Endodermal cell (in vitro differentiated cells): ENCODE measurements at regions not wholly inside any gene's neighbourhood (a gene's known extent, or its start where the extent isn't known, plus 50 kb on each side); places are given as distances from the start of the nearest gene placed in this dataset.

ENCODE experiments used
- DNase-seq: peaks from one replicate; pipeline ENCODE4 v3.0.0-alpha.2; 2017
- H3K27ac ChIP-seq: 2 replicates; pipeline ENCODE4 v1.5.1; 2013; ENCODE audit warnings: mild to moderate bottlenecking, low read depth, low read length, moderate library complexity
- H3K27me3 ChIP-seq: 2 replicates; pipeline ENCODE4 v1.6.1; 2013; ENCODE audit warnings: mild to moderate bottlenecking, low read length, moderate library complexity; ENCODE audit not compliant: insufficient read depth, control insufficient read depth, poor library complexity, severe bottlenecking
- H3K36me3 ChIP-seq: 2 replicates; pipeline ENCODE4 v1.7.0; 2013; ENCODE audit warnings: mild to moderate bottlenecking, low read length, moderate library complexity; ENCODE audit not compliant: control insufficient read depth, insufficient read depth
- H3K4me1 ChIP-seq: one replicate; pipeline ENCODE4 v1.7.0; 2013; ENCODE audit warnings: low read length; ENCODE audit not compliant: control insufficient read depth, insufficient read depth
- H3K4me3 ChIP-seq: 2 replicates; pipeline ENCODE4 v1.5.1; 2013; ENCODE audit warnings: mild to moderate bottlenecking, low read length, moderate library complexity
- H3K9ac ChIP-seq: 2 replicates; pipeline ENCODE4 v1.6.1; 2013; ENCODE audit warnings: mild to moderate bottlenecking, low read length, moderate library complexity; ENCODE audit not compliant: poor library complexity, severe bottlenecking; ENCODE audit errors: extremely low read depth
- H3K9me3 ChIP-seq: 2 replicates; pipeline ENCODE4 v1.6.1; 2013; ENCODE audit warnings: mild to moderate bottlenecking, low read length, moderate library complexity; ENCODE audit not compliant: control insufficient read depth
- H3K27ac Mint-ChIP-seq: 2 replicates; pipeline ENCODE4 v1.8.0; 2020; ENCODE audit warnings: mixed read lengths
- H3K27me3 Mint-ChIP-seq: 2 replicates; pipeline ENCODE4 v1.8.0; 2021; ENCODE audit warnings: mild to moderate bottlenecking, mixed read lengths; ENCODE audit not compliant: insufficient read depth
- H3K36me3 Mint-ChIP-seq: 2 replicates; pipeline ENCODE4 v1.8.0; 2020; ENCODE audit warnings: low read depth, mixed read lengths
- H3K4me1 Mint-ChIP-seq: 2 replicates; pipeline ENCODE4 v1.8.0; 2020; ENCODE audit warnings: mixed read lengths
- H3K4me3 Mint-ChIP-seq: 2 replicates; pipeline ENCODE4 v1.8.0; 2020; ENCODE audit warnings: mild to moderate bottlenecking, moderate library complexity, mixed read lengths
- H3K9me3 Mint-ChIP-seq: 2 replicates; pipeline ENCODE4 v1.8.0; 2020; ENCODE audit warnings: mild to moderate bottlenecking, mixed read lengths
- WGBS, 2 experiments: methylation state at CpG; one replicate each; pipeline versions ENCODE4 v1.1.5 to v1.1.7; 2013; ENCODE audit warnings: missing lambda C conversion rate in 2 of 2, mixed read lengths in 1 of 2; ENCODE audit not compliant: insufficient coverage in 1 of 2, insufficient read length in 1 of 2; 5-methylcytosine and 5-hydroxymethylcytosine counted together
- TF ChIP-seq, protein P1 (sequence below): fragments of 200-600 bp; sonication (generic); conservative IDR thresholded peaks from 2 replicates; pipeline ENCODE4 v1.5.0; 2021; ENCODE audit warnings: antibody characterized with exemption, mild to moderate bottlenecking

DNA sequence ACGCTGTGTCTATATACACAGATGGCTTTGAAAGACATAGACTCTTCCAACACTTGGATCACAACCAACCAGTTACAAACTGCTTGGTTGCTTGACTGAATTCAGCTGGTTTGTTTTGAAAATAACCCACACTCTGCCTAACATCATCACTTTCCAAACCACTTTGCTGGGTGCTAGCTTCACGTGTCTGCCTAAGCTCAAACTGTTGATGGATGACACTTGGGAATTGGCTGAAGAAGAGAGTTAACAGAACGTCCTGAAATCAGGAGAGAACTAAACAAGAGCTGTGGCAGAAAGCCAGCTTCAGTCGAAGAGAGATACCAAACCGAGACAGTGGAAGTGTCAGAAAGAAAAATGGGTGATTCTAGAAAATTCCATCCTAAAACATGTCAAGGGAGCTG is 420.8 kb upstream of the AUTS2 start:
- Mint-ChIP-seq H3K27ac (no peak overlapping the region), H3K36me3 (no peaks in the 10 kb centered on the region), H3K27me3 (no peaks in the 10 kb centered on the region), H3K4me3 (no peak overlapping the region), H3K4me1 (no peaks in the 10 kb centered on the region), H3K9me3 (peaks cover 18% of the 10 kb centered on the region)
- Histone ChIP-seq H3K9me3 (peaks cover 16% of the 10 kb centered on the region), H3K4me3 (no peak overlapping the region), H3K27ac (no peak overlapping the region), H3K27me3 (no peaks in the 10 kb centered on the region), H3K4me1 (no peaks in the 10 kb centered on the region), H3K36me3 (no peaks in the 10 kb centered on the region), H3K9ac (no peak overlapping the region)
- WGBS, 2 experiments: 92% methylated on average over 5 of the region's 5 CpGs
- TF ChIP-seq, protein P1, sequence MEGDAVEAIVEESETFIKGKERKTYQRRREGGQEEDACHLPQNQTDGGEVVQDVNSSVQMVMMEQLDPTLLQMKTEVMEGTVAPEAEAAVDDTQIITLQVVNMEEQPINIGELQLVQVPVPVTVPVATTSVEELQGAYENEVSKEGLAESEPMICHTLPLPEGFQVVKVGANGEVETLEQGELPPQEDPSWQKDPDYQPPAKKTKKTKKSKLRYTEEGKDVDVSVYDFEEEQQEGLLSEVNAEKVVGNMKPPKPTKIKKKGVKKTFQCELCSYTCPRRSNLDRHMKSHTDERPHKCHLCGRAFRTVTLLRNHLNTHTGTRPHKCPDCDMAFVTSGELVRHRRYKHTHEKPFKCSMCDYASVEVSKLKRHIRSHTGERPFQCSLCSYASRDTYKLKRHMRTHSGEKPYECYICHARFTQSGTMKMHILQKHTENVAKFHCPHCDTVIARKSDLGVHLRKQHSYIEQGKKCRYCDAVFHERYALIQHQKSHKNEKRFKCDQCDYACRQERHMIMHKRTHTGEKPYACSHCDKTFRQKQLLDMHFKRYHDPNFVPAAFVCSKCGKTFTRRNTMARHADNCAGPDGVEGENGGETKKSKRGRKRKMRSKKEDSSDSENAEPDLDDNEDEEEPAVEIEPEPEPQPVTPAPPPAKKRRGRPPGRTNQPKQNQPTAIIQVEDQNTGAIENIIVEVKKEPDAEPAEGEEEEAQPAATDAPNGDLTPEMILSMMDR: no peak
- DNase-seq: no peak

DNA sequence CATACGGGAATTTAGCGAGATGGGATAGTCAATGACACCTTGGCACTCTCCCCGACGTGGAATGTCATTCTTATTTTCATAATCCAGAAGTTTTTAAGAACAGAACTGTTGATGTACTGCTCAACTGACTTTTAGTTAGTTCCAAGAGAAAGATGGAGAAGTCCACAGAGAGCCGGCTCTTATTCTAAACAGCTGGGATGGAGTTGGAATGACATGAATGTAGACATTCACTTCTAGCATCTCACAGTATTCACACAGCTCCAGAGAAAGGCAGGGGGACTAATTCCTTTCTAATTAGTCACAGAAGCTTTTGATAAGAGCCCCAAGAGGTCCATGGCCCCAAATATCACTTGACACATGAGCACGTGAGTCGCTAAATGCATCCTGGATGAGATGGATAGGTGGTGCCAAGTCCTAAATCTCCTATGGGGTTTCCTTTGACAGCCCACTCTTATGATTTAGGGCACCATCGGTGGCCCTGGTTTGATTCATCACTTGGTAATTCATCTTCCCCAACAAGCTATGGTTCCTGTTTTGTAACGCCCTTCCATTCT is 420.3 kb upstream of the AUTS2 start:
- no peaks in the 10 kb centered on the region for H3K27me3 ChIP-seq
- H3K4me3 ChIP-seq: no peak overlapping the region
- no peak overlapping the region for H3K4me3 Mint-ChIP-seq
- H3K36me3 ChIP-seq: no peaks in the 10 kb centered on the region
- no peak overlapping the region for H3K27ac Mint-ChIP-seq
- peaks cover 18% of the 10 kb centered on the region for H3K9me3 Mint-ChIP-seq
- 87 to 95% methylated on average over 6 to 9 of the region's 9 CpGs for WGBS, 2 experiments
- no peaks in the 10 kb centered on the region for H3K4me1 ChIP-seq
- H3K9ac ChIP-seq: no peak overlapping the region
- no peak for DNase-seq
- H3K9me3 ChIP-seq: peaks cover 16% of the 10 kb centered on the region
- TF ChIP-seq, protein P1: no peak
- H3K27me3 Mint-ChIP-seq: no peaks in the 10 kb centered on the region
- H3K27ac ChIP-seq: no peak overlapping the region
- H3K36me3 Mint-ChIP-seq: no peaks in the 10 kb centered on the region
- H3K4me1 Mint-ChIP-seq: peaks cover 4% of the 10 kb centered on the region

DNA sequence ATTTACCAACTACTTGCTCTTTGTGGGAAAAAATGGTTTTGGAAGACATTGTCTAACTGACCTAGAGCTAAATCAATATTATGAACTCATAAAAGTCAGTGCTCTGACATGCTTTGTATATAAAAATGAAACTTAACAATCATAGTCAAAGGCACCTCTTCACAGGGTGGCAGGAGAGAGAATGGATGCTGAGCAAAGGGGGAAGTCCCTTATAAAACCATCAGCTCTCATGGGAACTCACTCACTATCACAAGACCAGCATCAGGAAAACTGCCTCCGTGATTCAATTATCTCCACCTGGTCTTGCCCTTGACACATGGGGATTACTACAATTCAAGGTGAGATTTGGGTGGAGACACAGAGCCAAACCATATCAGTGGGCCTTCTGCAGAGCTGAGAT is 417.6 kb upstream of the AUTS2 start:
- Mint-ChIP-seq H3K36me3 (no peaks in the 10 kb centered on the region), H3K27me3 (no peaks in the 10 kb centered on the region), H3K9me3 (peaks cover 14% of the 10 kb centered on the region), H3K27ac (no peak overlapping the region), H3K4me3 (no peak overlapping the region), H3K4me1 (peaks cover 4% of the 10 kb centered on the region)
- Histone ChIP-seq H3K9ac (no peak overlapping the region), H3K36me3 (no peaks in the 10 kb centered on the region), H3K4me1 (no peaks in the 10 kb centered on the region), H3K4me3 (no peak overlapping the region), H3K27ac (no peak overlapping the region), H3K27me3 (no peaks in the 10 kb centered on the region), H3K9me3 (peaks cover 11% of the 10 kb centered on the region)
- whole genome bisulfite sequencing, 2 experiments: 64% methylated on average over 1 of the region's 1 CpG; no CpG with 5 or more reads in 1 of the 2 experiments
- no peak for DNase-seq
- TF ChIP-seq, protein P1: no peak
